ENCODE measurements at regions not wholly inside any gene's neighbourhood (a gene's known extent, or its start where the extent isn't known, plus 50 kb on each side); places are given as distances from the start of the nearest gene placed in this dataset.

DNA sequence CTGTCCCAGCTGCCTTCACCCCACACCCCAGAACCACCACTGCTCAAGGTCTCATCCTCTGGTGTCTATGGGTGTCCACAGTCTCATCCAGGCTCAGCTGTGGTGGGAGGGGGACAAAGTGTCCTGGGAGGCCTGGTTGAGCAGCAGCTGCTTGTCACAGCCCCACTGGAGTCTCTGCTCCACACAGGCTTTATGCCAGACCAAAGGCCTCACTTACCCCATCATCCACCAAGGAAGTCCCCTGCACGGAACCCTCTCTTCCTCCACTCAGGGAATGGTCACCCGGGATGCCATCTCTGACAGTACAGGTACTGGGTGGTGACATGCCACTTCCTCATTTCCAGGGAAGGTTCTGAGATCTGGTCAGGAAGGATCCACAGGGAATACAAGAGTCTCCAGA lies 925.4 kb upstream of the ZNF722 start:
- H3K4me3 ChIP-seq (ENCODE audit: low read depth, low read length): no peak overlapping the region
- DNase-seq (ENCODE audit: low read depth): no peak
- TF ChIP-seq POLR2A (IDR thresholded peaks at IDR 0.05; ENCODE audit: extremely low read depth, insufficient read length) (no peak), MYC (IDR thresholded peaks at IDR 0.05; ENCODE audit: low read depth, low read length) (no peak), CTCF (IDR thresholded peaks at IDR 0.05; ENCODE audit: low read depth, low read length) (no peak)
- TF ChIP-seq, protein P1, sequence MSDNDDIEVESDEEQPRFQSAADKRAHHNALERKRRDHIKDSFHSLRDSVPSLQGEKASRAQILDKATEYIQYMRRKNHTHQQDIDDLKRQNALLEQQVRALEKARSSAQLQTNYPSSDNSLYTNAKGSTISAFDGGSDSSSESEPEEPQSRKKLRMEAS (IDR thresholded peaks at IDR 0.05; ENCODE audit: low read depth, low read length): no peak

DNA sequence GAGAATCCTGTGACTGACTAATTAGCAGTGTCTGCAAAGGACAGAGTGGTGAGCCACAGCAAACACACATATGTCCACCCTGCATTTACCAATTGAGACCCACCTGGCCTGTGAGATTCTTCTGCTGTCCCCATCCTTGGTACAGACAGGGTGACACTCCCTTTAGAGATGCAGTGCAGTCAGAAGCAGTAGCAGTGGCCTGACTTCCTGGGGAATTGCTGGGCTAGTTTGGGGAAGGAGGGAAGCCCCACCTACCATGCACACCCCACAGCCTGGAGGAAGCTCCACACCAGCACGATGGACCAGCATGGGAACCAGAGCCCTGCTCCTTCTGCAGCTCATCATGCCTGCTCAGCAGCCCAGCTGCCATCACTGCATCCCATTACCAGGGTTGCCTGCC lies 924.9 kb upstream of the ZNF722 start:
- no peak for TF ChIP-seq MYC (IDR thresholded peaks at IDR 0.05; ENCODE audit: low read depth, low read length)
- no peak for TF ChIP-seq CTCF (IDR thresholded peaks at IDR 0.05; ENCODE audit: low read depth, low read length)
- no peak overlapping the region for H3K4me3 ChIP-seq (ENCODE audit: low read depth, low read length)
- DNase-seq (ENCODE audit: low read depth): no peak

DNA sequence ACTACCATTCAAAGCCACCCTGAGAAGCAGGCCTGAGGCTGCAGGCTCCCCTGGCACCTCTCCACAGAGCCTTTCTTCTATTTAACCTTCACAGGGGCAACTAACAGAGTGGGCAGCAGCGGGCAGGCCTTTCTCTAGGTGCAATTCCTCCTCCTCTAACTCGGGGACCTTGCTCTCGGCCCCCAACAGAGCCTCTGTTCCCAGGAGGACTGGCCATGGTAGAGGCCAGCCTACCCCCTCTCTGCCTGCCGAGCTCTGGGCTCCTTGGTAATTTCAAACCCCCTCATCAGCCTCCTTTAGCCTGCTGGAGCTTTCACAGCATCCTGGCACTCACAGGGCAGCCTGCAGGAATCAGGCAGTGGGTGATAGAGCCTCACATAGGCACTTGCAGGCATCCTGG lies 920.8 kb upstream of the ZNF722 start:
- DNase-seq (ENCODE audit: low read depth): no peak
- TF ChIP-seq, protein P1 (IDR thresholded peaks at IDR 0.05; ENCODE audit: low read depth, low read length): no peak
- no peak for TF ChIP-seq POLR2A (IDR thresholded peaks at IDR 0.05; ENCODE audit: extremely low read depth, insufficient read length)
- TF ChIP-seq CTCF (IDR thresholded peaks at IDR 0.05; ENCODE audit: low read depth, low read length): no peak
- TF ChIP-seq MYC (IDR thresholded peaks at IDR 0.05; ENCODE audit: low read depth, low read length): no peak
- H3K4me3 ChIP-seq (ENCODE audit: low read depth, low read length): no peak overlapping the region

DNA sequence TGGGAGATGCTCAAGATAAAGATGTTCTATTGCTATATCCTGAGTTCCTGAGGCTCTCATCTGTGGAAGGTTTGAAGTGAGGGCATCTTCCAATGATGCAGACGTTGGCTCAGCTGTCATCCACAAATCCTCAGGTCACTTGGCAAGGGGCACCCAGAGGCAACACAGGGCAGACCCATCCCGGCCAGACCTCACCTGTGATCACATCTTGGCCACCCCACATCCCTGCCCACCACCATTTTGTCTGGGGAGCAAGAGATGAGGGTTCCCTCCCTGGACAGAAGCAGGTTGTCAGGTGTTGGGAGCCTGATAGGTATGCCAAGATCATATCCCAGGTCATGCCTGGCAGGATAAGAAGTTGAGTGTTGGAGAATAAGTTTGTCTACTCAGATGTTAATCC lies 918.2 kb upstream of the ZNF722 start:
- no peak for DNase-seq (ENCODE audit: low read depth)
- no peak overlapping the region for H3K4me3 ChIP-seq (ENCODE audit: low read depth, low read length)
- TF ChIP-seq, protein P1 (IDR thresholded peaks at IDR 0.05; ENCODE audit: low read depth, low read length): no peak
- TF ChIP-seq POLR2A (IDR thresholded peaks at IDR 0.05; ENCODE audit: extremely low read depth, insufficient read length): no peak
- TF ChIP-seq MYC (IDR thresholded peaks at IDR 0.05; ENCODE audit: low read depth, low read length): no peak
- TF ChIP-seq CTCF (IDR thresholded peaks at IDR 0.05; ENCODE audit: low read depth, low read length): no peak

GRCh38 chr7:63080831-63081230 lies 917.8 kb upstream of the ZNF722 start:
- H3K4me3 ChIP-seq (ENCODE audit: low read depth, low read length): no peak overlapping the region
- DNase-seq (ENCODE audit: low read depth): no peak
- TF ChIP-seq CTCF (IDR thresholded peaks at IDR 0.05; ENCODE audit: low read depth, low read length) (no peak), POLR2A (IDR thresholded peaks at IDR 0.05; ENCODE audit: extremely low read depth, insufficient read length) (no peak), MYC (IDR thresholded peaks at IDR 0.05; ENCODE audit: low read depth, low read length) (no peak)
- TF ChIP-seq, protein P1 (IDR thresholded peaks at IDR 0.05; ENCODE audit: low read depth, low read length): no peak

GRCh38 chr7:63087575-63088190 lies 911.0 kb upstream of the ZNF722 start:
- TF ChIP-seq CTCF (IDR thresholded peaks at IDR 0.05; ENCODE audit: low read depth, low read length) (no peak), POLR2A (IDR thresholded peaks at IDR 0.05; ENCODE audit: extremely low read depth, insufficient read length) (no peak), MYC (IDR thresholded peaks at IDR 0.05; ENCODE audit: low read depth, low read length) (no peak)
- TF ChIP-seq, protein P1 (IDR thresholded peaks at IDR 0.05; ENCODE audit: low read depth, low read length): no peak
- no peak overlapping the region for H3K4me3 ChIP-seq (ENCODE audit: low read depth, low read length)
- no peak for DNase-seq (ENCODE audit: low read depth)
